Fibroblast of lung (primary cell): ENCODE measurements at regions not wholly inside any gene's neighbourhood (a gene's known extent, or its start where the extent isn't known, plus 50 kb on each side); places are given as distances from the start of the nearest gene placed in this dataset.

ENCODE experiments used
- CTCF ChIP-seq, 2 donors: IDR thresholded peaks in 1 of 2; conservative IDR thresholded peaks in 1 of 2; 1 replicate in 1 of 2; 2 replicates in 1 of 2; pipeline ENCODE4 v1.5.1; 2011 to 2012; ENCODE audit warnings: low read length in 2 of 2, control low read depth in 1 of 2, inconsistent platforms in 1 of 2, low read depth in 1 of 2, mild to moderate bottlenecking in 1 of 2
- EZH2 ChIP-seq: IDR thresholded peaks from 2 replicates; pipeline ENCODE4 v1.5.1; 2012; ENCODE audit warnings: low read length, control low read depth, mild to moderate bottlenecking; ENCODE audit errors: missing control alignments

GRCh38 chr6:164812706-164813105, 496.7 kb downstream of the C6orf118 start:
- no peak for TF ChIP-seq CTCF (conservative IDR thresholded peaks at IDR 0.05 in 1 of 2, IDR thresholded peaks at IDR 0.05 in 1 of 2; ENCODE audit: low read depth in 1 of 2, low read length in 2 of 2)
- TF ChIP-seq EZH2, result no peak
